HepG2 (cell line): ENCODE measurements at regions not wholly inside any gene's neighbourhood (a gene's known extent, or its start where the extent isn't known, plus 50 kb on each side); places are given as distances from the start of the nearest gene placed in this dataset.

Source experiments
- ATAC-seq: fragments of 200-7000 bp; cut with Tn5 transposase; 3 replicates; pipeline ENCODE4 v1.9.1; 2020; ENCODE audit warnings: mild to moderate bottlenecking, moderate library complexity
- BruUV-seq: library from RNA; stranded (reverse); fragments of 400-500 nt; replicated peaks from 2 replicates; lab custom pipeline; 2021; lab: Mats Ljungman, UMichigan
- CTCF ChIA-PET: fragments of 300-600 bp; formaldehyde crosslinking; extraction: SDS; loops from one replicate; lab custom pipeline; 2021; ENCODE audit warnings: low total read pairs, inconsistent platforms, low intra/inter-chr PET ratio; lab: Yijun Ruan, JAX
- POLR2A ChIA-PET: fragments of 350-600 bp; sonication (Branson Sonifier 250); formaldehyde crosslinking; loops from one replicate; lab custom pipeline; 2020; ENCODE audit warnings: antibody characterized with exemption, inconsistent platforms; lab: Yijun Ruan, JAX
- DNase-seq: peaks from one replicate; pipeline ENCODE4 v3.0.0-alpha.2; 2015; ENCODE audit warnings: low spot score
- FAIRE-seq: peaks from 3 replicates; lab custom pipeline; 2011; peaks lifted over from hg19 to GRCh38; lab: Jason Lieb, UNC
- H2AFZ ChIP-seq: one replicate; pipeline ENCODE4 v1.6.1; 2011; ENCODE audit warnings: low read length, inconsistent platforms
- H3K27ac ChIP-seq: fragments of 300-600 bp; 3 replicates; pipeline ENCODE4 v1.8.0; 2011; ENCODE audit warnings: mixed run types, mild to moderate bottlenecking, mixed read lengths, low read length, inconsistent platforms; ENCODE audit not compliant: insufficient read depth; ENCODE audit errors: extremely low read length
- H3K27me3 ChIP-seq, 2 experiments: fragments of 200-600 bp in 1 of 2; 2 replicates in 1 of 2; 3 replicates in 1 of 2; pipeline versions ENCODE4 v1.6.0 to v1.8.0; 2011; ENCODE audit warnings: low read length in 2 of 2, mild to moderate bottlenecking in 2 of 2, moderate library complexity in 2 of 2, inconsistent platforms in 1 of 2; ENCODE audit not compliant: insufficient read depth in 2 of 2, control insufficient read depth in 1 of 2
- H3K36me3 ChIP-seq, 2 experiments: fragments of 200-600 bp in 1 of 2; replicated peaks in 1 of 2; 2 replicates in 1 of 2; 3 replicates in 1 of 2; pipeline versions ENCODE4 v1.5.1 to v1.8.0; 2011; ENCODE audit warnings: low read length in 2 of 2, inconsistent platforms in 1 of 2; ENCODE audit not compliant: insufficient read depth in 2 of 2, control insufficient read depth in 1 of 2
- H3K4me1 ChIP-seq: 2 replicates; pipeline ENCODE4 v1.5.1; 2012; ENCODE audit warnings: low read length, inconsistent platforms; ENCODE audit not compliant: insufficient read depth
- H3K4me2 ChIP-seq: 2 replicates; pipeline ENCODE4 v1.6.0; 2011; ENCODE audit warnings: low read depth, low read length, inconsistent platforms
- H3K4me3 ChIP-seq, 3 experiments: fragments of 200-600 bp in 1 of 3; sonication (generic), shearing (Covaris generic) in 1 of 3; replicated peaks in 1 of 3; 2 replicates each; pipeline ENCODE4 v1.5.1; 2011 to 2016; ENCODE audit warnings: low read length in 3 of 3, inconsistent platforms in 2 of 3, low read depth in 2 of 3, mild to moderate bottlenecking in 2 of 3, control low read depth in 1 of 3, mixed read lengths in 1 of 3; ENCODE audit not compliant: insufficient read depth in 1 of 3
- H3K79me2 ChIP-seq: one replicate; pipeline ENCODE4 v1.6.1; 2011; ENCODE audit warnings: low read length, inconsistent platforms; ENCODE audit not compliant: insufficient read depth
- H3K9ac ChIP-seq: 2 replicates; pipeline ENCODE4 v1.6.0; 2011; ENCODE audit warnings: mild to moderate bottlenecking, low read depth, low read length, inconsistent platforms; ENCODE audit not compliant: insufficient read depth
- H3K9me3 ChIP-seq: 2 replicates; pipeline ENCODE4 v1.5.1; 2012; ENCODE audit warnings: mild to moderate bottlenecking, low read length
- H4K20me1 ChIP-seq: 2 replicates; pipeline ENCODE4 v1.6.0; 2011; ENCODE audit warnings: inconsistent platforms, mild to moderate bottlenecking, low read length, moderate library complexity; ENCODE audit not compliant: insufficient read depth
- CTCF ChIP-seq: sonication (generic); formaldehyde crosslinking; IDR thresholded peaks from 2 replicates; pipeline ENCODE4 v1.5.0; 2020; ENCODE audit warnings: mild to moderate bottlenecking, missing genetic modification reagents, moderate library complexity
- E2F5 ChIP-seq: sonication (generic); formaldehyde crosslinking; conservative IDR thresholded peaks from 2 replicates; pipeline ENCODE4 v1.4.0; 2020; ENCODE audit warnings: missing genetic modification reagents
- MAFF ChIP-seq: IDR thresholded peaks from 2 replicates; pipeline ENCODE4 v1.6.1; 2011; ENCODE audit warnings: low read depth, low read length, improper control_type of control experiment
- MAFK ChIP-seq, 2 experiments: IDR thresholded peaks in 1 of 2; conservative IDR thresholded peaks in 1 of 2; 2 replicates each; pipeline ENCODE4 v1.6.1; 2011; ENCODE audit warnings: improper control_type of control experiment in 2 of 2, low read length in 2 of 2
- MEIS2 ChIP-seq: sonication (generic); formaldehyde crosslinking; IDR thresholded peaks from 2 replicates; pipeline ENCODE4 v1.9.0; 2021; ENCODE audit warnings: mild to moderate bottlenecking, missing genetic modification reagents
- STAG1 ChIP-seq: sonication (generic); formaldehyde crosslinking; IDR thresholded peaks from 2 replicates; pipeline ENCODE4 v1.4.0; 2020; ENCODE audit warnings: missing genetic modification reagents
- THAP7 ChIP-seq: sonication (generic); formaldehyde crosslinking; IDR thresholded peaks from 2 replicates; pipeline ENCODE4 v1.8.1; 2023; ENCODE audit warnings: mild to moderate bottlenecking, missing genetic modification reagents
- in situ Hi-C: cut with HindIII; loops from 2 replicates; pipeline ENCODE4 v1.10.0; 2017; ENCODE audit warnings: low pct_unique_long_range_greater_than_20kb; ENCODE audit not compliant: extremely low pct_ligation_motif_present
- intact Hi-C: fragments of 100-400 bp; cut with micrococcal nuclease; formaldehyde crosslinking; loops from one replicate; pipeline ENCODE4 v1.10.0; 2022; ENCODE audit not compliant: unreplicated experiment

GRCh38 chr2:180520206-180520605 lies 460.2 kb upstream of the UBE2E3 start:
- FAIRE-seq = no peak
- in situ Hi-C loops (no loop called here), intact Hi-C loops (no loop called here)
- Histone ChIP-seq H4K20me1 (no peaks in the 10 kb centered on the region), H2AFZ (no peak overlapping the region), H3K4me2 (no peak overlapping the region), H3K27ac (no peak overlapping the region), H3K9me3 (no peaks in the 10 kb centered on the region), H3K79me2 (no peaks in the 10 kb centered on the region), H3K36me3 (no peaks in the 10 kb centered on the region), H3K4me3 (no peak overlapping the region), H3K4me1 (no peaks in the 10 kb centered on the region), H3K9ac (no peak overlapping the region), H3K27me3 (no peaks in the 10 kb centered on the region)
- TF ChIP-seq E2F5 (CRISPR knock-in tag) (no peak), STAG1 (CRISPR knock-in tag) (peak; percentile 21), CTCF (0 out of 2 replicates have a peak, but pooled peaks have one; percentile 13)
- CTCF ChIA-PET = no interaction called here
- DNase-seq = no peak
- POLR2A ChIA-PET = no interaction called here
- ATAC-seq = peak; percentile 67
- BruUV-seq = no TSS peak

- Histone ChIP-seq H3K9ac (no peak overlapping the region), H3K4me3 (no peak overlapping the region), H3K27ac (no peak overlapping the region), H3K4me2 (no peak overlapping the region), H2AFZ (no peak overlapping the region), H3K27me3 (no peaks in the 10 kb centered on the region), H3K9me3 (no peaks in the 10 kb centered on the region)
- no TSS peak for BruUV-seq
- POLR2A ChIA-PET = no interaction called here
- intact Hi-C loops = no loop called here
- in situ Hi-C loops = no loop called here
- TF ChIP-seq MEIS2 (CRISPR knock-in tag) = no peak
- peak in 1 of 2 experiments; percentile 28; a peak in 1 of 4 replicates for TF ChIP-seq MAFK (conservative IDR thresholded peaks at IDR 0.05 in 1 of 2, IDR thresholded peaks at IDR 0.05 in 1 of 2; ENCODE audit: low read length in 2 of 2)
- no peak for TF ChIP-seq THAP7
- TF ChIP-seq MAFF = peak; percentile 23; the same call in 1 of the 2 replicates
- TF ChIP-seq, all 625 proteins: peak for 2
- FAIRE-seq (no peak), ATAC-seq (no peak), DNase-seq (peak; percentile 12)
- Histone ChIP-seq H4K20me1 (no peaks in the 10 kb centered on the region), H3K36me3 (no peaks in the 10 kb centered on the region), H3K4me1 (no peaks in the 10 kb centered on the region), H3K79me2 (no peaks in the 10 kb centered on the region)
- CTCF ChIA-PET = no interaction called here
Measured at GRCh38 chr2:180519276-180519675, 461.1 kb upstream of the UBE2E3 start.
